Activated CD8-positive, alpha-beta T cell treated with anti-CD3 and anti-CD28 coated beads for 36 hours (primary cell): ENCODE measurements at regions not wholly inside any gene's neighbourhood (a gene's known extent, or its start where the extent isn't known, plus 50 kb on each side); places are given as distances from the start of the nearest gene placed in this dataset.
A peak's percentile ranks its signal among the peaks of the same experiment; 100 is the strongest.

Experiments
- ATAC-seq: fragments of 200-7000 bp; cut with Tn5 transposase; one replicate; pipeline ENCODE4 v1.10.0; 2021; ENCODE audit warnings: mild to moderate bottlenecking, moderate library complexity
- CTCF ChIA-PET: fragments of 350-600 bp; sonication (Branson Sonifier 250); formaldehyde crosslinking; loops from one replicate; lab custom pipeline; 2021; ENCODE audit warnings: antibody characterized with exemption; lab: Charles Lee
- POLR2A ChIA-PET: fragments of 350-600 bp; sonication (Branson Sonifier 250); formaldehyde crosslinking; loops from one replicate; lab custom pipeline; 2021; ENCODE audit warnings: antibody characterized with exemption; lab: Charles Lee
- DNase-seq: peaks from one replicate; pipeline ENCODE4 v3.0.0-alpha.2; 2020
- H3K27ac Mint-ChIP-seq: one replicate; pipeline ENCODE4 v1.8.0; 2021; ENCODE audit warnings: mild to moderate bottlenecking, mixed read lengths
- H3K27me3 Mint-ChIP-seq: one replicate; pipeline ENCODE4 v1.8.0; 2021; ENCODE audit warnings: mixed read lengths
- H3K36me3 Mint-ChIP-seq: one replicate; pipeline ENCODE4 v1.8.0; 2021; ENCODE audit warnings: low read depth, mixed read lengths
- H3K4me1 Mint-ChIP-seq: one replicate; pipeline ENCODE4 v1.8.0; 2021; ENCODE audit warnings: low read depth, mixed read lengths
- H3K4me3 Mint-ChIP-seq: one replicate; pipeline ENCODE4 v1.8.0; 2021; ENCODE audit warnings: mild to moderate bottlenecking, moderate library complexity, mixed read lengths
- H3K9me3 Mint-ChIP-seq: one replicate; pipeline ENCODE4 v1.8.0; 2021; ENCODE audit warnings: mixed read lengths
- CTCF ChIP-seq: fragments of 200-600 bp; IDR thresholded peaks from one replicate; pipeline ENCODE4 v1.8.0; 2022; ENCODE audit warnings: antibody characterized with exemption, mild to moderate bottlenecking
- intact Hi-C: fragments of 100-400 bp; cut with micrococcal nuclease; formaldehyde crosslinking; loops from one replicate; pipeline ENCODE4 v1.10.0; 2022

- peaks cover 6% of the 10 kb centered on the region for H3K4me1 Mint-ChIP-seq
- no peaks in the 10 kb centered on the region for H3K36me3 Mint-ChIP-seq
- no peak for TF ChIP-seq CTCF
- no peaks in the 10 kb centered on the region for H3K27me3 Mint-ChIP-seq
- ChIA-PET POLR2A (no interaction called here), CTCF (interaction anchor here (0.8 to 1.3 kb wide), 2 partner anchors 23 to 28 kb away, joined by 3 read pairs; no protein-coding TSS in a partner anchor)
- no peak overlapping the region for H3K4me3 Mint-ChIP-seq
- ATAC-seq (no peak), DNase-seq (no peak)
- intact Hi-C loops: no loop called here
- no peak overlapping the region for H3K27ac Mint-ChIP-seq
- no peaks in the 10 kb centered on the region for H3K9me3 Mint-ChIP-seq
Measured at GRCh38 chr18:34971313-34971712, 69.9 kb upstream of the MAPRE2 start.

- H3K9me3 Mint-ChIP-seq: no peaks in the 10 kb centered on the region
- TF ChIP-seq CTCF: no peak
- H3K36me3 Mint-ChIP-seq: no peaks in the 10 kb centered on the region
- no peak for ATAC-seq
- peaks cover 8% of the 10 kb centered on the region for H3K4me1 Mint-ChIP-seq
- DNase-seq: no peak
- no peak overlapping the region for H3K4me3 Mint-ChIP-seq
- ChIA-PET POLR2A (no interaction called here), CTCF (no interaction called here)
- H3K27me3 Mint-ChIP-seq: no peaks in the 10 kb centered on the region
- no peak overlapping the region for H3K27ac Mint-ChIP-seq
- intact Hi-C loops: no loop called here
Measured at GRCh38 chr18:34972765-34973414, 68.3 kb upstream of the MAPRE2 start.

- peaks cover 30% of the 10 kb centered on the region for H3K4me1 Mint-ChIP-seq
- H3K9me3 Mint-ChIP-seq: no peaks in the 10 kb centered on the region
- TF ChIP-seq CTCF: no peak
- no peaks in the 10 kb centered on the region for H3K36me3 Mint-ChIP-seq
- H3K4me3 Mint-ChIP-seq: peak overlapping the region; percentile 83
- no peaks in the 10 kb centered on the region for H3K27me3 Mint-ChIP-seq
- DNase-seq: no peak
- no peak for ATAC-seq
- CTCF ChIA-PET: interaction anchor here (2.0 kb wide), 1 partner anchor 30 kb away, joined by 5 read pairs; no protein-coding TSS in a partner anchor
- POLR2A ChIA-PET: interaction anchor here (1.0 to 1.6 kb wide), 2 partner anchors 70 to 110 kb away, joined by 3 read pairs; no protein-coding TSS in a partner anchor
- H3K27ac Mint-ChIP-seq: no peak overlapping the region
- intact Hi-C loops: loop anchor here (5.0 kb wide), 1 partner anchor 66 kb away; the partner anchor contains the start of gene MAPRE2
Measured at GRCh38 chr18:34976123-34976522, 65.1 kb upstream of the MAPRE2 start.

- ChIA-PET CTCF (interaction anchor here (2.0 kb wide), 1 partner anchor 30 kb away, joined by 5 read pairs; no protein-coding TSS in a partner anchor), POLR2A (interaction anchor here (1.0 to 1.6 kb wide), 2 partner anchors 69 to 110 kb away, joined by 3 read pairs; no protein-coding TSS in a partner anchor)
- no peak for TF ChIP-seq CTCF
- ATAC-seq (no peak), DNase-seq (no peak)
- intact Hi-C loops: loop anchor here (5.0 kb wide), 1 partner anchor 66 kb away; the partner anchor contains the start of gene MAPRE2
- Mint-ChIP-seq H3K36me3 (no peaks in the 10 kb centered on the region), H3K27me3 (no peaks in the 10 kb centered on the region), H3K9me3 (no peaks in the 10 kb centered on the region), H3K27ac (no peak overlapping the region), H3K4me1 (peaks cover 30% of the 10 kb centered on the region), H3K4me3 (peak overlapping the region; percentile 83)
Measured at GRCh38 chr18:34976534-34976898, 64.7 kb upstream of the MAPRE2 start.
